ENCODE measurements at regions not wholly inside any gene's neighbourhood (a gene's known extent, or its start where the extent isn't known, plus 50 kb on each side); places are given as distances from the start of the nearest gene placed in this dataset.

DNA sequence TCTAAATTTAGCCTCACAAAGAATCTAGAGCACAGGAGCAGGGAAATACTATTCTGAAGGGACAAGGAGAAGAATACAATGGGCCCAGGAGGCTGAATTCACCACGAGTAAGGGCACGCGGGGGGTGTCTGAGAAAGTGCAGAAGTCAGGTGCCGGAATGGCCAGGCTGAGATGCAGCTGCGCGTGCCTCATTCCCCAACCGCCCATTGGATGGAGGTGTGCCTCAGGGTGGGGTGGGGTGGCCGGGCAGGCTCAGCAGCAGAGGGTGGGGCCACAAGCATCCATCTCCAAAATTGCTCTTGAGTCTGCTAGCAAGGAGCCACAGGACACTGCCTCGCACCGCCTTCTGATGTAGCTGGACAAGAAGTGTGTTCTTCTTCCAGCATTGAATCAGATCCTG is 387.0 kb downstream of the SHANK2 start:
- WGBS (ENCODE audit: insufficient coverage, low coverage, low lambda C conversion rate, missing lambda C conversion rate): 87% methylated on average over 3 of the region's 10 CpGs
- H3K27ac ChIP-seq: no peak overlapping the region
- intact Hi-C loops (cut with DNase I): no loop called here
- no peaks in the 10 kb centered on the region for H3K36me3 ChIP-seq
- no peaks in the 10 kb centered on the region for H3K4me1 ChIP-seq
- no peaks in the 10 kb centered on the region for H3K27me3 ChIP-seq
- DNase-seq (no peak), ATAC-seq (no peak)
- H3K9me3 ChIP-seq: no peaks in the 10 kb centered on the region
- no peak for TF ChIP-seq CTCF (IDR thresholded peaks at IDR 0.05)
- TF ChIP-seq POLR2A (IDR thresholded peaks at IDR 0.05): no peak
- H3K4me3 ChIP-seq: no peak overlapping the region

DNA sequence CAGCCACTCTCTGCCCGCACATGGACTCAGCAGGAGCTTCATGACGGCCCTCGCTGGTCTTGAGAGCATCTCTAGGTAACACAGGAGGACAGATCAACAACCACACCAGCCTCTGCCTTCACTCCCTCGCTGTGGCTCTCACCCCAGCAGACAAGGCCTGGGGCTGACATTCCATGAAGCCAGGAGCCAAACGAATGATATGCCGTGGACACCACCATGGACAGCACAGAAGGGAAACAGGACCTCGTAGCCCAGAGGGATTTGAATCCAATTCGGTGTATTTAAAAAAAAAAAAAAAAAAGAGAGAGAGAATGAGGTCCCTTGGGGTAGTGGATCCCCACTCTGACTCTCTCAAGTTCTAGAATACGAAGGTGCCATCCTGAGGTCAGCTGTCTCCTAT is 385.5 kb downstream of the SHANK2 start:
- intact Hi-C loops (cut with DNase I): no loop called here
- Histone ChIP-seq H3K4me3 (no peak overlapping the region), H3K4me1 (no peaks in the 10 kb centered on the region), H3K36me3 (no peaks in the 10 kb centered on the region), H3K27ac (no peak overlapping the region), H3K9me3 (no peaks in the 10 kb centered on the region), H3K27me3 (no peaks in the 10 kb centered on the region)
- no peak for TF ChIP-seq CTCF (IDR thresholded peaks at IDR 0.05)
- ATAC-seq (no peak), DNase-seq (no peak)
- 79% methylated on average over 3 of the region's 9 CpGs for WGBS (ENCODE audit: insufficient coverage, low coverage, low lambda C conversion rate, missing lambda C conversion rate)

DNA sequence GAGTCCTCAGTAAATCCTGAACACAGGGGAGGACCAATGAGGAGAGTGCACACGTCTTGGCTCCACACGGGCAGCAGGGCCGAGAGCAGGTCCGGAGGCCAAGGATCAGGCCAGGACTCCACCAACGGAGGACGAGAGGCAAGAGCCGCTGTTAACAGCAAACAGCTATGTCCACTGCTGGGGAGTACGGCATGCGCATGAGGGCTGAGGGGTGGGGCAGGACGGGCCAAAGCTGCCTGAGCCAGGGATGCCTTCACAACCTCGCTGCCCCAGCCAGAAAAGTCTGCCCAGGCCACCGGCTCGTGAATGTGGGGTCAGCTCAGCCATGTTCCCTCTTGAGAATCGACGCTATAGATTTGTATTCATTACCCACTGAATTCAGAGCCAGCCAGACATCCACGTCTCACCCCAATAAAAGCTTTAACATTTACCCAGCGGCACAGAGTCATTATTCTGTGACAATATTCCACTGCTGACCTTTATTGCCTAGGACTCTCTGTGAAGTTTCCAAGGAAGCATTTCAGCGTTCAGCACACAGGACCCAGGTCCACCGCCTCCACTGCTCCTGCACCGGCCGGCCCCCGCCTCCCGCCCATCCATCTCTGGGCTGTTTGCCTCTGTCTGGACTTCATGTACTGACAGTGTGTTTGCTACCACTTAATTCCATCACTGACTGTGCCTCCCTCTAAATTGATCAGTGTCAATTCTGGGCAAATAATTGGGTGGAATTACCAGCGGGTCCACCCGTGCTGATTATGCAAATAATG is 384.9 kb downstream of the SHANK2 start:
- 87% methylated on average over 7 of the region's 25 CpGs for WGBS (ENCODE audit: insufficient coverage, low coverage, low lambda C conversion rate, missing lambda C conversion rate)
- Histone ChIP-seq H3K36me3 (no peaks in the 10 kb centered on the region), H3K27me3 (no peaks in the 10 kb centered on the region), H3K4me3 (no peak overlapping the region), H3K4me1 (no peaks in the 10 kb centered on the region), H3K27ac (no peak overlapping the region), H3K9me3 (no peaks in the 10 kb centered on the region)
- TF ChIP-seq POLR2A (IDR thresholded peaks at IDR 0.05): no peak
- no peak for TF ChIP-seq CTCF (IDR thresholded peaks at IDR 0.05)
- intact Hi-C loops (cut with DNase I): no loop called here
- DNase-seq (no peak), ATAC-seq (no peak)

DNA sequence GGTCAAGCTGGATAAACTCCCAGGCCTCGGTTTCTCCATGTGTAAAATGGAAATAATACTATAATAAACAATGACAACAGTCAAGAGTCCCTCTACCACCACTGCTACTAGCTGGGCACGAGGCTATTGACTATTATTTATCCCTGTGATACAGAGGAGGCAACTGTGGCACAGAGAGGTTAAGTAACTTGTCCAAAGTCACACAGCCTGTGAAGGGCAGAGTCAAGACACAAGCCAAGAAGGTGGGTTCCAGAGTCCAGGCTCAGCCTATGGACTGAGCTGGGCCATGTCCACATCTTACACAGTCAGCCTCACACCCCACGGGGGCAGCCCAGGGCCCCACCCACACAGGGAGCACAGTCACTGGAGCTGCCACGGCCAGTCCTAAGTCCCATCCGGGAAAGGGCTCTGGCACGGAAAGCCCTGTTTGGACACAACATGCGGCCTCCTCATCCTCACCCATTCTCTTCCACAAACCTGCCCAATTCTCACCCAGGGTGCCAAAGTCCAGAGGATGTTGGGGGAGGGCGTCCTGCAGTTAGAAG is 384.0 kb downstream of the SHANK2 start:
- intact Hi-C loops (cut with DNase I): no loop called here
- Histone ChIP-seq H3K27me3 (no peaks in the 10 kb centered on the region), H3K4me1 (no peaks in the 10 kb centered on the region), H3K27ac (no peak overlapping the region), H3K9me3 (no peaks in the 10 kb centered on the region), H3K4me3 (no peak overlapping the region), H3K36me3 (no peaks in the 10 kb centered on the region)
- 60% methylated on average over 2 of the region's 8 CpGs for WGBS (ENCODE audit: insufficient coverage, low coverage, low lambda C conversion rate, missing lambda C conversion rate)
- ATAC-seq (no peak), DNase-seq (no peak)
- TF ChIP-seq POLR2A (IDR thresholded peaks at IDR 0.05) (no peak), CTCF (IDR thresholded peaks at IDR 0.05) (no peak)
